Uterus (tissue), 3 donors: ENCODE measurements at regions not wholly inside any gene's neighbourhood (a gene's known extent, or its start where the extent isn't known, plus 50 kb on each side); places are given as distances from the start of the nearest gene placed in this dataset.

Experiments
- DNase-seq, 2 donors: peaks; one replicate each; pipeline ENCODE4 v3.0.0-alpha.2; 2019 to 2020
- H3K27ac ChIP-seq, 2 donors: fragments of 200-600 bp; sonication (generic); 1 replicate in 1 of 2; 2 replicates in 1 of 2; pipeline ENCODE4 v1.5.1; 2016 to 2018
- H3K27me3 ChIP-seq, 2 donors: fragments of 200-600 bp; sonication (generic); one replicate each; pipeline ENCODE4 v1.5.1; 2018 to 2019; ENCODE audit warnings: control low read depth in 1 of 2
- H3K36me3 ChIP-seq, 2 donors: fragments of 200-600 bp; sonication (generic); one replicate each; pipeline ENCODE4 v1.5.1; 2019; ENCODE audit warnings: control low read depth in 1 of 2
- H3K4me1 ChIP-seq, 2 donors: fragments of 200-600 bp; sonication (generic); one replicate each; pipeline ENCODE4 v1.5.1; 2018 to 2019; ENCODE audit warnings: control low read depth in 1 of 2
- H3K4me3 ChIP-seq, 2 donors: fragments of 200-600 bp; sonication (generic); 1 replicate in 1 of 2; 2 replicates in 1 of 2; pipeline ENCODE4 v1.5.1; 2018 to 2019; ENCODE audit warnings: mild to moderate bottlenecking in 1 of 2
- H3K9me3 ChIP-seq, 2 donors: fragments of 200-600 bp; sonication (generic); one replicate each; pipeline ENCODE4 v1.5.1; 2019; ENCODE audit warnings: control low read depth in 1 of 2
- CTCF ChIP-seq, 4 experiments: fragments of 200-600 bp in 2 of 4; fragments of 450-650 bp in 2 of 4; sonication (generic) in 2 of 4; IDR thresholded peaks; one replicate each; pipeline ENCODE4 v1.5.1; 2016 to 2019; ENCODE audit warnings: antibody characterized with exemption in 4 of 4, mild to moderate bottlenecking in 2 of 4, moderate library complexity in 1 of 4
- POLR2A ChIP-seq, 2 donors: fragments of 450-650 bp; IDR thresholded peaks; one replicate each; pipeline ENCODE4 v1.6.1; 2016; ENCODE audit warnings: antibody characterized with exemption in 2 of 2, mild to moderate bottlenecking in 1 of 2, moderate library complexity in 1 of 2
- intact Hi-C: fragments of 100-400 bp; cut with DNase I; formaldehyde crosslinking; loops from one replicate; pipeline ENCODE4 v1.15.1; 2023; ENCODE audit warnings: low total_unique reads
- donor health status: DM: yes; HTN: yes; CAD: no.

DNA sequence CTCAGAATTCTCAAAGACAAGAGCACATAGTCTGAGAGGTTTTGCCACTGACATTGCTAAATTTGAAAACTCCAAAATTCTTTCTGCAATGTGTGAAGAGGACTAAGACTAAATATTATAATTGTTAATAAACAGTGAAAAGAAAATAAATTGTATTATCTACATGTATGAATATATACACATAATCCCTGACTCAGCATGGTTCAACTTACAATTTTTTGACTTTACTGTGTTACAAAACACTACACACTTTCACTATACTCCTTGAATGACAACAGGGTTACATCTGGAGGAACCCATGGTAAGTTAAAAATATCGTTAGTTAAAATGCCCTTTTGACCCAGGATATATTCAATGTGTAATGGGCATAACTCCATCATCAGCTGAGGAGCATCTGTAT is 2017.2 kb upstream of the TENM3 start:
- intact Hi-C loops: no loop called here
- no peaks in the 10 kb centered on the region for H3K27me3 ChIP-seq
- TF ChIP-seq POLR2A (IDR thresholded peaks at IDR 0.05): no peak
- no peak for TF ChIP-seq CTCF (IDR thresholded peaks at IDR 0.05)
- H3K9me3 ChIP-seq: no peaks in the 10 kb centered on the region
- no peaks in the 10 kb centered on the region for H3K4me1 ChIP-seq
- H3K27ac ChIP-seq: no peak overlapping the region
- no peak for DNase-seq
- H3K36me3 ChIP-seq: no peaks in the 10 kb centered on the region
- H3K4me3 ChIP-seq: no peak overlapping the region

DNA sequence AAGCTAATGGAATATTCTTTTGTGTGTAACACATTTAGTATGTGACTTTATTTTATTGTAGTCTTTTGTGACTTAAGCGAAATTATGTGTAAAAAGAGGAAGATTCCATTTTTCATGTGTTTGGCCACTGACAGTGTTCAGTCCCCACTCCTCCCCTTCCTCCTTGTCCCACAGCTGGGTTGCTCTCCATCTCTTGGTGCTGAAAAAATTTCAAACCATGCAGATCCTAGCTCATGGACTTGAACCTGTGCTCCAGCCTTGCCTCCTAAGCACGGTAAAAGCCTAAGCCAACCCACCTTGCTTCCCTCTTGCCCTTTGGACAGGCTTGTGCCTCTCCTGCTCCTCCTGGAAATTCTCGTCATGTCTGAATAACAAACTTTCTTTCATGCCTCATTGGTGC is 2008.5 kb upstream of the TENM3 start:
- Histone ChIP-seq H3K27ac (no peak overlapping the region), H3K9me3 (no peaks in the 10 kb centered on the region), H3K4me1 (no peaks in the 10 kb centered on the region), H3K27me3 (no peaks in the 10 kb centered on the region), H3K4me3 (no peak overlapping the region), H3K36me3 (no peaks in the 10 kb centered on the region)
- intact Hi-C loops: no loop called here
- DNase-seq: no peak
- TF ChIP-seq CTCF (IDR thresholded peaks at IDR 0.05): no peak
- no peak for TF ChIP-seq POLR2A (IDR thresholded peaks at IDR 0.05)

DNA sequence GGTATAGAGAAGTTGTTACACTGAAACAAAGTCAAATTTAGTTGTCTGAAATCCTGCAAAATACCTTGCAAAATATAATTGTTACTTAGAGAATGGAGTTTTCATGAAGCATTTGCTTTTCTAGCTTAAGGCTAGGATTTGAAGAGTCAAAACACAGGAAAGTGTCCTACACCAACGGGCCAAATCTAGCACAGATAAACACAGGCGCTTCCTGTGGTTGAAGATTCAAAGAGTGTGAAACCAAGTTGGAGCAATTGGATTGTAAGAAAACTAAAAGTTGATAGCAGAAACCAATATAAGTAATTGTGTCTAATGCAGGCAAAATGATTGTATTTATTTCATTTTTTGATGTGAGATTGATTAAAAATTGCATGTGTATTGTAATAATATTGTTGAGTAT is 2002.5 kb upstream of the TENM3 start:
- no peaks in the 10 kb centered on the region for H3K9me3 ChIP-seq
- H3K4me3 ChIP-seq: no peak overlapping the region
- H3K36me3 ChIP-seq: no peaks in the 10 kb centered on the region
- DNase-seq: no peak
- H3K27ac ChIP-seq: no peak overlapping the region
- intact Hi-C loops: no loop called here
- TF ChIP-seq CTCF (IDR thresholded peaks at IDR 0.05): no peak
- TF ChIP-seq POLR2A (IDR thresholded peaks at IDR 0.05): no peak
- no peaks in the 10 kb centered on the region for H3K4me1 ChIP-seq
- no peaks in the 10 kb centered on the region for H3K27me3 ChIP-seq

- TF ChIP-seq CTCF (IDR thresholded peaks at IDR 0.05) (no peak), POLR2A (IDR thresholded peaks at IDR 0.05) (no peak)
- Histone ChIP-seq H3K27ac (no peak overlapping the region), H3K4me1 (no peaks in the 10 kb centered on the region), H3K9me3 (no peaks in the 10 kb centered on the region), H3K27me3 (no peaks in the 10 kb centered on the region), H3K36me3 (no peaks in the 10 kb centered on the region), H3K4me3 (no peak overlapping the region)
- DNase-seq: no peak
- intact Hi-C loops: no loop called here
Observed at GRCh38 chr4:180253419-180253818, 1989.8 kb upstream of the TENM3 start.

DNA sequence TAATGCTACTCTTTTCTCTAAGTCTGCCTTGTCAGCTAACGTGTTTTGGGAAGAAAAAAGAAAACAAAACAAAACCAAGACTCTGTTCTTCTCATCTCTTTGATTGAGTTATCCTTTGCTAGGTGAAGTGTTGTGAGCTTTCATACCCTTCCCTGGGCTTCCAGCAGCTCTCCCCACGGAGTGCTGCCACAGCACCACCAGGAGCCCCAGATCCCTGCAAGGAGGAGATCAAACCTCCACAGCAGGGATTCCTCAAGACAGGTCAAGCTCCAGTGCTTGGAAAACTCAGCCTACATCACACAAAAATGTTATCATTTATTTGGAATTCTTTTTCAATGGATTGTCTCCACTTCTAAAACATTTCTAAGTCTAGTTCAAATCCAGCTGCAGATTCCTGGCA is 1981.9 kb upstream of the TENM3 start:
- Histone ChIP-seq H3K9me3 (no peaks in the 10 kb centered on the region), H3K4me3 (no peak overlapping the region), H3K27me3 (no peaks in the 10 kb centered on the region), H3K4me1 (no peaks in the 10 kb centered on the region), H3K36me3 (no peaks in the 10 kb centered on the region), H3K27ac (no peak overlapping the region)
- TF ChIP-seq CTCF (IDR thresholded peaks at IDR 0.05): no peak
- no peak for TF ChIP-seq POLR2A (IDR thresholded peaks at IDR 0.05)
- no peak for DNase-seq
- intact Hi-C loops: no loop called here
